ENCODE measurements at regions not wholly inside any gene's neighbourhood (a gene's known extent, or its start where the extent isn't known, plus 50 kb on each side); places are given as distances from the start of the nearest gene placed in this dataset.

GRCh38 chr14:57918791-57919190 lies 52.9 kb upstream of the SLC35F4 start (continued):
- TF ChIP-seq, protein P1, sequence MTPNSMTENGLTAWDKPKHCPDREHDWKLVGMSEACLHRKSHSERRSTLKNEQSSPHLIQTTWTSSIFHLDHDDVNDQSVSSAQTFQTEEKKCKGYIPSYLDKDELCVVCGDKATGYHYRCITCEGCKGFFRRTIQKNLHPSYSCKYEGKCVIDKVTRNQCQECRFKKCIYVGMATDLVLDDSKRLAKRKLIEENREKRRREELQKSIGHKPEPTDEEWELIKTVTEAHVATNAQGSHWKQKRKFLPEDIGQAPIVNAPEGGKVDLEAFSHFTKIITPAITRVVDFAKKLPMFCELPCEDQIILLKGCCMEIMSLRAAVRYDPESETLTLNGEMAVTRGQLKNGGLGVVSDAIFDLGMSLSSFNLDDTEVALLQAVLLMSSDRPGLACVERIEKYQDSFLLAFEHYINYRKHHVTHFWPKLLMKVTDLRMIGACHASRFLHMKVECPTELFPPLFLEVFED (CRISPR knock-in tag; conservative IDR thresholded peaks at IDR 0.05): no peak
- TF ChIP-seq LCOR (CRISPR knock-in tag; IDR thresholded peaks at IDR 0.05) (no peak), NR2F6 (CRISPR knock-in tag; IDR thresholded peaks at IDR 0.05) (no peak), SRSF1 (IDR thresholded peaks at IDR 0.05; ENCODE audit: low read depth, low read length) (no peak), ZZZ3 (IDR thresholded peaks at IDR 0.05) (no peak)
- TF ChIP-seq, protein P2, sequence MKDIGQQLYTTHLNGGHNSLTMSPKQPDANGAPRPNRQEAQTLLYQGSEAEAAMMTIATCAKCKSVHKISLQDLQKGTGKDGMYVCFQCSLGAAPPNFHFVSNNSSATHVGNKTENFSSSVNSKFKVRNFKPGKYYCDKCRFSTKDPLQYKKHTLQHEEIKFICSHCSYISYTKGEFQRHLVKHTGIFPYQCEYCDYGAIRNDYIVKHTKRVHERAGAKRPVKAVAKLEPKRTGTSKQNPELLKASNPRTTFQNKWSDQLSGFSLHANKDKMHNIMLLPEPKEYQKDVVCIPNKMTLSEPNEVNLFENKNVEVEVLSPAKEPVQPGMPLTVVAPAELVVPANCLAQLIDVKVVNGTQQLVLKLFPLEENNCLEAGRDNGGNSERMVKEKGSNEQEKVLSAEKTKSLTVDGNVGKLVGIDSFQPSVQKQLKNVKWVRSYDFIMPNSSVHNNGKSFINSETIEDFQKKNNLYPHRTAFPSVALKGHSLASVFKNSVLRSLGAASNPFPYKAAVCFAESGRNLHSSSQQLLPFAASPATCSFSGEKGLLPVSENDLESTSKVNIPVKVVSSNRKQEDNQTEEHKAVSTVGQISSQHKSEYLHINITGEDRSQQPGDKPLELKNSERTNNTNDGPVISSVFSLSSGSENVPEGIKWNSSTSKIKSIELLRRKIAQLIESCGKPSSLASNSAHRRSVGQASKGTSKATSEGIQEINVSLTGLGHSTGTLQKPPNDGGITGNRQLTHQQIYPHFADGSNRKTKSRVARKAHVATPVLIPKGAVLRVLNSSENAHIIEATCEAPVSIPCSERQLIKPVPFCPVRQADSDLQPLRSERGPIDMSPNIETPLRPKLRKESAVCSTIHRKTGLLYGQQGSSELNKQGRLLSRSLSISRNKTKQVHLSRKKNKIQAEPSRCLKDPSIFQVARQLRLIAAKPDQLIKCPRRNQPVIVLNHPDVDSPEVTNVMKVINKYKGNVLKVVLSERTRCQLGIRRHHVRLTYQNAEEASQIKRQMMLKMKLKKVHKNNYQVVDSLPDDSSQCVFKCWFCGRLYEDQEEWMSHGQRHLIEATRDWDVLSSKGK (CRISPR knock-in tag; IDR thresholded peaks at IDR 0.05): no peak

All from K562 (cell line).